DMS153 treated with DMSO at 0.1 percent for 48 hours (cell line): ENCODE measurements at regions not wholly inside any gene's neighbourhood (a gene's known extent, or its start where the extent isn't known, plus 50 kb on each side); places are given as distances from the start of the nearest gene placed in this dataset.

Experiments used
- DNase-seq: peaks from one replicate; lab custom pipeline; 2025; ENCODE audit not compliant: unreplicated experiment; lab: John Stamatoyannopoulos, UW

- no peak for DNase-seq
These were observed 53.1 kb upstream of the GLRA2 start for GRCh38 chrX:14476205-14476604.

- no peak for DNase-seq
These were observed 79.6 kb upstream of the GLRA2 start for GRCh38 chrX:14449773-14450172.

GRCh38 chrX:14448406-14448805 lies 80.9 kb upstream of the GLRA2 start:
- DNase-seq, result no peak

GRCh38 chrX:14440106-14440505 lies 89.2 kb upstream of the GLRA2 start:
- DNase-seq, result no peak

- no peak for DNase-seq
These were observed 101.7 kb upstream of the GLRA2 start for GRCh38 chrX:14427614-14428013.

- DNase-seq, result no peak
These were observed 108.5 kb upstream of the GLRA2 start for GRCh38 chrX:14420841-14421240.

- no peak for DNase-seq
These were observed 116.7 kb upstream of the GLRA2 start for GRCh38 chrX:14412686-14413085.

- DNase-seq, result no peak
These were observed 118.0 kb upstream of the GLRA2 start for GRCh38 chrX:14411326-14411725.

GRCh38 chrX:14409341-14409740 lies 120.0 kb upstream of the GLRA2 start:
- DNase-seq, result peak; percentile 9

GRCh38 chrX:14406225-14406624 lies 123.1 kb upstream of the GLRA2 start:
- no peak for DNase-seq

- DNase-seq, result no peak
These were observed 130.6 kb upstream of the GLRA2 start for GRCh38 chrX:14398725-14399124.

- DNase-seq, result no peak
These were observed 139.7 kb upstream of the GLRA2 start for GRCh38 chrX:14389682-14390081.

GRCh38 chrX:14386981-14387380 lies 142.4 kb upstream of the GLRA2 start:
- no peak for DNase-seq

- DNase-seq, result no peak
These were observed 149.3 kb upstream of the GLRA2 start for GRCh38 chrX:14380044-14380443.

GRCh38 chrX:14377427-14377826 lies 151.9 kb upstream of the GLRA2 start:
- DNase-seq, result no peak

- DNase-seq, result no peak
These were observed 165.6 kb upstream of the GLRA2 start for GRCh38 chrX:14363728-14364127.

- DNase-seq, result no peak
These were observed 166.6 kb upstream of the GLRA2 start for GRCh38 chrX:14362721-14363120.

GRCh38 chrX:14361435-14361834 lies 167.9 kb upstream of the GLRA2 start:
- DNase-seq, result no peak

- DNase-seq, result no peak
These were observed 169.6 kb upstream of the GLRA2 start for GRCh38 chrX:14359727-14360126.

- DNase-seq, result no peak
These were observed 170.0 kb upstream of the GLRA2 start for GRCh38 chrX:14359316-14359715.

GRCh38 chrX:14357314-14357713 lies 172.0 kb upstream of the GLRA2 start:
- DNase-seq, result no peak

GRCh38 chrX:14356401-14356800 lies 172.9 kb upstream of the GLRA2 start:
- DNase-seq, result no peak

- no peak for DNase-seq
These were observed 173.8 kb upstream of the GLRA2 start for GRCh38 chrX:14355556-14355955.

- no peak for DNase-seq
These were observed 174.8 kb upstream of the GLRA2 start for GRCh38 chrX:14354521-14354920.
